OCI-LY3 (cell line): ENCODE measurements at regions not wholly inside any gene's neighbourhood (a gene's known extent, or its start where the extent isn't known, plus 50 kb on each side); places are given as distances from the start of the nearest gene placed in this dataset.

Experiments used
- CTCF ChIP-seq: fragments of 200-600, 300-600 bp; sonication (generic); IDR thresholded peaks from 2 replicates; pipeline ENCODE4 v1.5.1; 2014; ENCODE audit warnings: antibody characterized with exemption, low read length, low read depth
- EZH2phosphoT487 ChIP-seq: fragments of 200-600 bp; shearing (Covaris generic); IDR thresholded peaks from 2 replicates; pipeline ENCODE4 v1.6.1; 2018; ENCODE audit warnings: antibody characterized with exemption, mixed run types, low read depth

DNA sequence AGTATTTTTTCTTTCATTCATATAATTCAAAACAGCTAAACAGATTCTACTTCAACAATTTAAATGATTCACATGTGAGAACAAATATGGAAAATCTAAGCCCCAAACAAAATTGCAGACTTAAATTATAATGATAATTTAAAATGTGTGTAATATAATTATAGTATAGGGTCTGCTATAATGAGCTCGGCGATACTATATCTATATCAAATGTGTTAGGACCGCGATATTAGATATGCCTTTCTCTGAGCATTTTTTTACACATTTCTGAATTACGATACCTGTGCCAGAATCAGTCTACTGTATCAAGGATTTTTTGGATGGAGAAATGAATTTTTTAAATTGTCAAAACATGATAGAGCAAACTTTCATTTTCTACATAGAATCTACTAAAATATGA is 808.8 kb upstream of the POU3F3 start:
- TF ChIP-seq CTCF (no peak), EZH2phosphoT487 (no peak)
